GM23338 (cell line): ENCODE measurements at regions not wholly inside any gene's neighbourhood (a gene's known extent, or its start where the extent isn't known, plus 50 kb on each side); places are given as distances from the start of the nearest gene placed in this dataset.

ENCODE experiments used
- ATAC-seq: fragments of 200-7000 bp; cut with Tn5 transposase; 3 replicates; pipeline ENCODE4 v1.9.1; 2020
- DNase-seq: peaks from one replicate; pipeline ENCODE4 v3.0.0-alpha.2; 2015; ENCODE audit warnings: low spot score
- H2AFZ ChIP-seq: fragments of 200-600 bp; sonication (generic); 2 replicates; pipeline ENCODE4 v1.8.0; 2016; ENCODE audit warnings: antibody characterized with exemption, mild to moderate bottlenecking, moderate library complexity
- H3F3A ChIP-seq: fragments of 200-600 bp; sonication (generic); replicated peaks from 2 replicates; pipeline ENCODE4 v1.8.0; 2017; ENCODE audit warnings: antibody characterized with exemption, mixed run types, low read depth
- H3K27ac ChIP-seq: fragments of 200-600 bp; sonication (generic); 2 replicates; pipeline ENCODE4 v1.6.1; 2016; ENCODE audit warnings: low read depth
- H3K27me3 ChIP-seq: fragments of 200-600 bp; sonication (generic); 2 replicates; pipeline ENCODE4 v1.8.0; 2016; ENCODE audit warnings: mild to moderate bottlenecking, mixed run types, moderate library complexity; ENCODE audit not compliant: insufficient read depth
- H3K36me3 ChIP-seq: fragments of 200-600 bp; sonication (generic); 2 replicates; pipeline ENCODE4 v1.8.0; 2016; ENCODE audit warnings: mild to moderate bottlenecking; ENCODE audit not compliant: insufficient read depth
- H3K4me1 ChIP-seq: fragments of 200-600 bp; sonication (generic); 2 replicates; pipeline ENCODE4 v1.8.0; 2016; ENCODE audit warnings: mild to moderate bottlenecking, moderate library complexity; ENCODE audit not compliant: insufficient read depth
- H3K4me2 ChIP-seq: fragments of 200-600 bp; sonication (generic); 2 replicates; pipeline ENCODE4 v1.7.1; 2017; ENCODE audit warnings: mixed run types
- H3K4me3 ChIP-seq: fragments of 200-600 bp; sonication (generic); 2 replicates; pipeline ENCODE4 v1.6.1; 2016; ENCODE audit warnings: mixed run types
- H3K79me2 ChIP-seq: fragments of 200-600 bp; sonication (generic); replicated peaks from 2 replicates; pipeline ENCODE4 v1.8.0; 2017; ENCODE audit warnings: mild to moderate bottlenecking; ENCODE audit not compliant: insufficient read depth
- H3K9me2 ChIP-seq: fragments of 200-600 bp; sonication (generic); 2 replicates; pipeline ENCODE4 v1.8.0; 2017; ENCODE audit not compliant: insufficient read depth
- H4K20me1 ChIP-seq: fragments of 200-600 bp; sonication (generic); replicated peaks from 2 replicates; pipeline ENCODE4 v1.8.0; 2017; ENCODE audit warnings: mild to moderate bottlenecking; ENCODE audit not compliant: insufficient read depth
- H3K27ac Mint-ChIP-seq: 2 replicates; pipeline ENCODE4 v1.8.0; 2020; ENCODE audit warnings: inconsistent platforms, mild to moderate bottlenecking, moderate library complexity, mixed read lengths
- H3K27me3 Mint-ChIP-seq: 3 replicates; pipeline ENCODE4 v1.8.0; 2022; ENCODE audit warnings: low read depth, mild to moderate bottlenecking, moderate library complexity, mixed read lengths, inconsistent platforms; ENCODE audit not compliant: insufficient read depth, poor library complexity
- H3K36me3 Mint-ChIP-seq: 3 replicates; pipeline ENCODE4 v1.8.0; 2021; ENCODE audit warnings: low read depth, mild to moderate bottlenecking, inconsistent platforms, moderate library complexity, mixed read lengths
- H3K4me1 Mint-ChIP-seq: 3 replicates; pipeline ENCODE4 v1.8.0; 2020; ENCODE audit warnings: mild to moderate bottlenecking, inconsistent platforms, mixed read lengths
- H3K4me3 Mint-ChIP-seq: 3 replicates; pipeline ENCODE4 v1.8.0; 2021; ENCODE audit warnings: moderate library complexity, mild to moderate bottlenecking, inconsistent platforms, mixed read lengths
- H3K9me3 Mint-ChIP-seq: 3 replicates; pipeline ENCODE4 v1.8.0; 2020; ENCODE audit warnings: moderate library complexity, mild to moderate bottlenecking, inconsistent platforms, mixed read lengths
- EZH2 ChIP-seq: fragments of 200-600 bp; sonication (generic); IDR thresholded peaks from one replicate; pipeline ENCODE4 v1.8.0; 2017; ENCODE audit warnings: antibody characterized with exemption, mild to moderate bottlenecking, low read depth; ENCODE audit not compliant: unreplicated experiment
- NANOG ChIP-seq: IDR thresholded peaks from 2 replicates; pipeline ENCODE4 v1.6.1; 2016; ENCODE audit warnings: antibody characterized with exemption, borderline replicate concordance
- POLR2AphosphoS5 ChIP-seq: IDR thresholded peaks from 2 replicates; pipeline ENCODE4 v1.6.1; 2016; ENCODE audit warnings: antibody characterized with exemption, low read depth
- STAT1 ChIP-seq: IDR thresholded peaks from one replicate; pipeline ENCODE4 v1.6.1; 2016; ENCODE audit warnings: antibody characterized with exemption; ENCODE audit not compliant: unreplicated experiment
- ZNF114 ChIP-seq: fragments of 250-450 bp; sonication (Bioruptor Pico); IDR thresholded peaks from 2 replicates; pipeline ENCODE4 v1.5.0; 2020; ENCODE audit warnings: mild to moderate bottlenecking, moderate library complexity
- TF ChIP-seq, protein P1 (sequence below): IDR thresholded peaks from one replicate; pipeline ENCODE4 v1.6.1; 2018; ENCODE audit warnings: antibody characterized with exemption; ENCODE audit not compliant: unreplicated experiment
- TF ChIP-seq, protein P2 (sequence below): fragments of 250-450 bp; sonication (Bioruptor Pico); IDR thresholded peaks from 2 replicates; pipeline ENCODE4 v1.5.0; 2020; ENCODE audit warnings: mild to moderate bottlenecking, moderate library complexity

DNA sequence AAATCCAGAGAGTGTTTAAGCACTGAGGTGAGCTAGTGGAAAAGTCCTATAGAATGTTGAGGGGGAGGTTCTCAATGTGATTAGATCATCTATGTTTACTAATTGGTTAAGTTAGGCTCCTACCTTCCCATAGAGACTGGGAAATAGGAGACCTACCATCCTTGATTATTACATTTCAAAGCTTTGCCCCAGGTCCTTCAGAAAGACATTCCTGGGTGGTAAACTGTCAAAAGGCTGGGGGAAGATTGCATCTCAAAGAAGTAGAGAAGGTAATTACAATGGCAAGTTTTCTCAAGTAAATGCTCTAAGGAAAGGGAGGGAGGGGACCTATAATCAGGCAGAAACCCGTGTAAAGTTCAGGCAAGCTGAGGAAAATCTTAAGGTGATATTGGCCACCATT is 247.8 kb upstream of the SMIM30 start:
- no peaks in the 10 kb centered on the region; the same call in 2 of the 3 replicates for H3K36me3 Mint-ChIP-seq
- Histone ChIP-seq H3K79me2 (no peaks in the 10 kb centered on the region), H3K9me2 (no peaks in the 10 kb centered on the region), H2AFZ (no peak overlapping the region), H3K27ac (no peak overlapping the region), H3K4me2 (no peak overlapping the region), H4K20me1 (peaks cover 7% of the 10 kb centered on the region; the same call in 1 of the 2 replicates), H3K4me3 (no peak overlapping the region), H3K4me1 (no peaks in the 10 kb centered on the region), H3K27me3 (peaks cover 100% of the 10 kb centered on the region), H3F3A (no peaks in the 10 kb centered on the region), H3K36me3 (no peaks in the 10 kb centered on the region)
- H3K4me1 Mint-ChIP-seq, result no peaks in the 10 kb centered on the region; the same call in 2 of the 3 replicates
- no peak overlapping the region for H3K27ac Mint-ChIP-seq
- peaks cover 93% of the 10 kb centered on the region for H3K27me3 Mint-ChIP-seq
- TF ChIP-seq POLR2AphosphoS5 (peak; percentile 59), ZNF114 (CRISPR knock-in tag) (no peak), NANOG (peak; percentile 53; the same call in 1 of the 2 replicates)
- TF ChIP-seq, protein P1, sequence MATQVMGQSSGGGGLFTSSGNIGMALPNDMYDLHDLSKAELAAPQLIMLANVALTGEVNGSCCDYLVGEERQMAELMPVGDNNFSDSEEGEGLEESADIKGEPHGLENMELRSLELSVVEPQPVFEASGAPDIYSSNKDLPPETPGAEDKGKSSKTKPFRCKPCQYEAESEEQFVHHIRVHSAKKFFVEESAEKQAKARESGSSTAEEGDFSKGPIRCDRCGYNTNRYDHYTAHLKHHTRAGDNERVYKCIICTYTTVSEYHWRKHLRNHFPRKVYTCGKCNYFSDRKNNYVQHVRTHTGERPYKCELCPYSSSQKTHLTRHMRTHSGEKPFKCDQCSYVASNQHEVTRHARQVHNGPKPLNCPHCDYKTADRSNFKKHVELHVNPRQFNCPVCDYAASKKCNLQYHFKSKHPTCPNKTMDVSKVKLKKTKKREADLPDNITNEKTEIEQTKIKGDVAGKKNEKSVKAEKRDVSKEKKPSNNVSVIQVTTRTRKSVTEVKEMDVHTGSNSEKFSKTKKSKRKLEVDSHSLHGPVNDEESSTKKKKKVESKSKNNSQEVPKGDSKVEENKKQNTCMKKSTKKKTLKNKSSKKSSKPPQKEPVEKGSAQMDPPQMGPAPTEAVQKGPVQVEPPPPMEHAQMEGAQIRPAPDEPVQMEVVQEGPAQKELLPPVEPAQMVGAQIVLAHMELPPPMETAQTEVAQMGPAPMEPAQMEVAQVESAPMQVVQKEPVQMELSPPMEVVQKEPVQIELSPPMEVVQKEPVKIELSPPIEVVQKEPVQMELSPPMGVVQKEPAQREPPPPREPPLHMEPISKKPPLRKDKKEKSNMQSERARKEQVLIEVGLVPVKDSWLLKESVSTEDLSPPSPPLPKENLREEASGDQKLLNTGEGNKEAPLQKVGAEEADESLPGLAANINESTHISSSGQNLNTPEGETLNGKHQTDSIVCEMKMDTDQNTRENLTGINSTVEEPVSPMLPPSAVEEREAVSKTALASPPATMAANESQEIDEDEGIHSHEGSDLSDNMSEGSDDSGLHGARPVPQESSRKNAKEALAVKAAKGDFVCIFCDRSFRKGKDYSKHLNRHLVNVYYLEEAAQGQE, result no peak
- DNase-seq (peak; percentile 58), ATAC-seq (peak; percentile 97)
- H3K4me3 Mint-ChIP-seq, result no peak overlapping the region
- peaks cover 13% of the 10 kb centered on the region for H3K9me3 Mint-ChIP-seq

DNA sequence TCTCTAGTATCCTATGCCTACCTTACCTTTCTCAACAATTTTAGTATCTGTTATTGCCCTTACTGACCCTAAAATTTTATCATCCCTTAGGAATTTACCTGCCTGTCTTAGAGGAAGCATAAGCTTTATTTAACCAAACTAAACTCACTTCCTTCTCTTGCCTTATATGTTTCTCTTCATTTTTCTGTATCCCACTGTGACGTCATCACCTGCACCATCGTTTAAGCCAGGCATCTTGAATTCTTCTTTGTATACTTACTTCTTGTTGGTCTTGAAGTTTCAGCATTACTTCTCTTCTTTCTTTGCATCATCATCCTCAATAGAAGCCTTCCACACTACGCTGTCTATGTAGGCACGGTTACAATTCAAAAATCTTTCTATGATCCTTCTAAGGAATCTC is 231.0 kb upstream of the SMIM30 start:
- no peaks in the 10 kb centered on the region for H3K9me2 ChIP-seq
- no peak overlapping the region for H3K4me3 Mint-ChIP-seq
- H3K36me3 ChIP-seq, result no peaks in the 10 kb centered on the region
- H3K27ac ChIP-seq, result no peak overlapping the region
- no peaks in the 10 kb centered on the region for H3K27me3 ChIP-seq
- no peaks in the 10 kb centered on the region for H3K9me3 Mint-ChIP-seq
- no peaks in the 10 kb centered on the region for H3K4me1 ChIP-seq
- H3F3A ChIP-seq, result no peaks in the 10 kb centered on the region
- no peaks in the 10 kb centered on the region for H3K4me1 Mint-ChIP-seq
- H4K20me1 ChIP-seq, result no peaks in the 10 kb centered on the region; the same call in 1 of the 2 replicates
- H3K4me2 ChIP-seq, result no peak overlapping the region
- no peak overlapping the region for H3K4me3 ChIP-seq
- no peak overlapping the region for H3K27ac Mint-ChIP-seq
- no peaks in the 10 kb centered on the region for H3K27me3 Mint-ChIP-seq
- TF ChIP-seq, protein P1, result no peak
- no peak for TF ChIP-seq ZNF114 (CRISPR knock-in tag)
- TF ChIP-seq, protein P2, sequence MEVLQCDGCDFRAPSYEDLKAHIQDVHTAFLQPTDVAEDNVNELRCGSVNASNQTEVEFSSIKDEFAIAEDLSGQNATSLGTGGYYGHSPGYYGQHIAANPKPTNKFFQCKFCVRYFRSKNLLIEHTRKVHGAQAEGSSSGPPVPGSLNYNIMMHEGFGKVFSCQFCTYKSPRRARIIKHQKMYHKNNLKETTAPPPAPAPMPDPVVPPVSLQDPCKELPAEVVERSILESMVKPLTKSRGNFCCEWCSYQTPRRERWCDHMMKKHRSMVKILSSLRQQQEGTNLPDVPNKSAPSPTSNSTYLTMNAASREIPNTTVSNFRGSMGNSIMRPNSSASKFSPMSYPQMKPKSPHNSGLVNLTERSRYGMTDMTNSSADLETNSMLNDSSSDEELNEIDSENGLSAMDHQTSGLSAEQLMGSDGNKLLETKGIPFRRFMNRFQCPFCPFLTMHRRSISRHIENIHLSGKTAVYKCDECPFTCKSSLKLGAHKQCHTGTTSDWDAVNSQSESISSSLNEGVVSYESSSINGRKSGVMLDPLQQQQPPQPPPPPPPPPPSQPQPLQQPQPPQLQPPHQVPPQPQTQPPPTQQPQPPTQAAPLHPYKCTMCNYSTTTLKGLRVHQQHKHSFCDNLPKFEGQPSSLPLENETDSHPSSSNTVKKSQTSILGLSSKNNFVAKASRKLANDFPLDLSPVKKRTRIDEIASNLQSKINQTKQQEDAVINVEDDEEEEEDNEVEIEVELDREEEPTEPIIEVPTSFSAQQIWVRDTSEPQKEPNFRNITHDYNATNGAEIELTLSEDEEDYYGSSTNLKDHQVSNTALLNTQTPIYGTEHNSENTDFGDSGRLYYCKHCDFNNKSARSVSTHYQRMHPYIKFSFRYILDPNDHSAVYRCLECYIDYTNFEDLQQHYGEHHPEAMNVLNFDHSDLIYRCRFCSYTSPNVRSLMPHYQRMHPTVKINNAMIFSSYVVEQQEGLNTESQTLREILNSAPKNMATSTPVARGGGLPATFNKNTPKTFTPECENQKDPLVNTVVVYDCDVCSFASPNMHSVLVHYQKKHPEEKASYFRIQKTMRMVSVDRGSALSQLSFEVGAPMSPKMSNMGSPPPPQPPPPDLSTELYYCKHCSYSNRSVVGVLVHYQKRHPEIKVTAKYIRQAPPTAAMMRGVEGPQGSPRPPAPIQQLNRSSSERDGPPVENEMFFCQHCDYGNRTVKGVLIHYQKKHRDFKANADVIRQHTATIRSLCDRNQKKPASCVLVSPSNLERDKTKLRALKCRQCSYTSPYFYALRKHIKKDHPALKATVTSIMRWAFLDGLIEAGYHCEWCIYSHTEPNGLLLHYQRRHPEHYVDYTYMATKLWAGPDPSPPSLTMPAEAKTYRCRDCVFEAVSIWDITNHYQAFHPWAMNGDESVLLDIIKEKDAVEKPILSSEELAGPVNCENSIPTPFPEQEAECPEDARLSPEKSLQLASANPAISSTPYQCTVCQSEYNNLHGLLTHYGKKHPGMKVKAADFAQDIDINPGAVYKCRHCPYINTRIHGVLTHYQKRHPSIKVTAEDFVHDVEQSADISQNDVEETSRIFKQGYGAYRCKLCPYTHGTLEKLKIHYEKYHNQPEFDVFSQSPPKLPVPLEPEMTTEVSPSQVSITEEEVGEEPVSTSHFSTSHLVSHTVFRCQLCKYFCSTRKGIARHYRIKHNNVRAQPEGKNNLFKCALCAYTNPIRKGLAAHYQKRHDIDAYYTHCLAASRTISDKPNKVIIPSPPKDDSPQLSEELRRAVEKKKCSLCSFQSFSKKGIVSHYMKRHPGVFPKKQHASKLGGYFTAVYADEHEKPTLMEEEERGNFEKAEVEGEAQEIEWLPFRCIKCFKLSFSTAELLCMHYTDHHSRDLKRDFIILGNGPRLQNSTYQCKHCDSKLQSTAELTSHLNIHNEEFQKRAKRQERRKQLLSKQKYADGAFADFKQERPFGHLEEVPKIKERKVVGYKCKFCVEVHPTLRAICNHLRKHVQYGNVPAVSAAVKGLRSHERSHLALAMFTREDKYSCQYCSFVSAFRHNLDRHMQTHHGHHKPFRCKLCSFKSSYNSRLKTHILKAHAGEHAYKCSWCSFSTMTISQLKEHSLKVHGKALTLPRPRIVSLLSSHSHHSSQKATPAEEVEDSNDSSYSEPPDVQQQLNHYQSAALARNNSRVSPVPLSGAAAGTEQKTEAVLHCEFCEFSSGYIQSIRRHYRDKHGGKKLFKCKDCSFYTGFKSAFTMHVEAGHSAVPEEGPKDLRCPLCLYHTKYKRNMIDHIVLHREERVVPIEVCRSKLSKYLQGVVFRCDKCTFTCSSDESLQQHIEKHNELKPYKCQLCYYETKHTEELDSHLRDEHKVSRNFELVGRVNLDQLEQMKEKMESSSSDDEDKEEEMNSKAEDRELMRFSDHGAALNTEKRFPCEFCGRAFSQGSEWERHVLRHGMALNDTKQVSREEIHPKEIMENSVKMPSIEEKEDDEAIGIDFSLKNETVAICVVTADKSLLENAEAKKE, result no peak
- no peak for TF ChIP-seq STAT1
- no peak for TF ChIP-seq EZH2
- no peak for ATAC-seq
- no peaks in the 10 kb centered on the region for H3K79me2 ChIP-seq
- no peak for DNase-seq
- no peaks in the 10 kb centered on the region for H3K36me3 Mint-ChIP-seq
- no peak overlapping the region for H2AFZ ChIP-seq
